ENCODE measurements at regions not wholly inside any gene's neighbourhood (a gene's known extent, or its start where the extent isn't known, plus 50 kb on each side); places are given as distances from the start of the nearest gene placed in this dataset.

- TF ChIP-seq CTCF (IDR thresholded peaks at IDR 0.05 in 2 of 3, conservative IDR thresholded peaks at IDR 0.05 in 1 of 3; ENCODE audit: borderline replicate concordance in 1 of 3, insufficient read depth in 1 of 3, low read depth in 2 of 3, low read length in 2 of 3) (no peak), REST (IDR thresholded peaks at IDR 0.05; ENCODE audit: low read depth) (no peak), POLR2AphosphoS5 (IDR thresholded peaks at IDR 0.05; ENCODE audit: low read depth, low read length) (no peak), EZH2phosphoT487 (IDR thresholded peaks at IDR 0.05; ENCODE audit: borderline replicate concordance) (no peak), EZH2 (IDR thresholded peaks at IDR 0.05) (no peak), RAD21 (IDR thresholded peaks at IDR 0.05; ENCODE audit: low read depth) (no peak), POLR2A (IDR thresholded peaks at IDR 0.05; ENCODE audit: borderline replicate concordance, extremely low read depth, insufficient read depth, insufficient read length) (no peak)
Observed at GRCh38 chr5:61274511-61274911, 57.5 kb upstream of the ZSWIM6 start.

All from HCT116 (cell line).